Endodermal cell (in vitro differentiated cells): ENCODE measurements at regions not wholly inside any gene's neighbourhood (a gene's known extent, or its start where the extent isn't known, plus 50 kb on each side); places are given as distances from the start of the nearest gene placed in this dataset.

Experiments
- DNase-seq: peaks from one replicate; pipeline ENCODE4 v3.0.0-alpha.2; 2017
- H3K27ac ChIP-seq: 2 replicates; pipeline ENCODE4 v1.5.1; 2013; ENCODE audit warnings: mild to moderate bottlenecking, low read depth, low read length, moderate library complexity
- H3K27me3 ChIP-seq: 2 replicates; pipeline ENCODE4 v1.6.1; 2013; ENCODE audit warnings: mild to moderate bottlenecking, low read length, moderate library complexity; ENCODE audit not compliant: insufficient read depth, control insufficient read depth, poor library complexity, severe bottlenecking
- H3K36me3 ChIP-seq: 2 replicates; pipeline ENCODE4 v1.7.0; 2013; ENCODE audit warnings: mild to moderate bottlenecking, low read length, moderate library complexity; ENCODE audit not compliant: control insufficient read depth, insufficient read depth
- H3K4me1 ChIP-seq: one replicate; pipeline ENCODE4 v1.7.0; 2013; ENCODE audit warnings: low read length; ENCODE audit not compliant: control insufficient read depth, insufficient read depth
- H3K4me3 ChIP-seq: 2 replicates; pipeline ENCODE4 v1.5.1; 2013; ENCODE audit warnings: mild to moderate bottlenecking, low read length, moderate library complexity
- H3K9ac ChIP-seq: 2 replicates; pipeline ENCODE4 v1.6.1; 2013; ENCODE audit warnings: mild to moderate bottlenecking, low read length, moderate library complexity; ENCODE audit not compliant: poor library complexity, severe bottlenecking; ENCODE audit errors: extremely low read depth
- H3K9me3 ChIP-seq: 2 replicates; pipeline ENCODE4 v1.6.1; 2013; ENCODE audit warnings: mild to moderate bottlenecking, low read length, moderate library complexity; ENCODE audit not compliant: control insufficient read depth
- H3K27ac Mint-ChIP-seq: 2 replicates; pipeline ENCODE4 v1.8.0; 2020; ENCODE audit warnings: mixed read lengths
- H3K27me3 Mint-ChIP-seq: 2 replicates; pipeline ENCODE4 v1.8.0; 2021; ENCODE audit warnings: mild to moderate bottlenecking, mixed read lengths; ENCODE audit not compliant: insufficient read depth
- H3K36me3 Mint-ChIP-seq: 2 replicates; pipeline ENCODE4 v1.8.0; 2020; ENCODE audit warnings: low read depth, mixed read lengths
- H3K4me1 Mint-ChIP-seq: 2 replicates; pipeline ENCODE4 v1.8.0; 2020; ENCODE audit warnings: mixed read lengths
- H3K4me3 Mint-ChIP-seq: 2 replicates; pipeline ENCODE4 v1.8.0; 2020; ENCODE audit warnings: mild to moderate bottlenecking, moderate library complexity, mixed read lengths
- H3K9me3 Mint-ChIP-seq: 2 replicates; pipeline ENCODE4 v1.8.0; 2020; ENCODE audit warnings: mild to moderate bottlenecking, mixed read lengths
- CTCF ChIP-seq: fragments of 200-600 bp; sonication (generic); conservative IDR thresholded peaks from 2 replicates; pipeline ENCODE4 v1.5.0; 2021; ENCODE audit warnings: antibody characterized with exemption, mild to moderate bottlenecking
- WGBS, 2 experiments: methylation state at CpG; one replicate each; pipeline versions ENCODE4 v1.1.5 to v1.1.7; 2013; ENCODE audit warnings: missing lambda C conversion rate in 2 of 2, mixed read lengths in 1 of 2; ENCODE audit not compliant: insufficient coverage in 1 of 2, insufficient read length in 1 of 2; 5-methylcytosine and 5-hydroxymethylcytosine counted together

GRCh38 chr3:31277582-31277981 is 255.1 kb upstream of the STT3B start:
- Histone ChIP-seq H3K4me3 (no peak overlapping the region), H3K36me3 (no peaks in the 10 kb centered on the region), H3K9ac (no peak overlapping the region), H3K27ac (no peak overlapping the region), H3K4me1 (peaks cover 10% of the 10 kb centered on the region), H3K27me3 (no peaks in the 10 kb centered on the region), H3K9me3 (no peaks in the 10 kb centered on the region)
- H3K27ac Mint-ChIP-seq: no peak overlapping the region
- H3K4me1 Mint-ChIP-seq: peaks cover 23% of the 10 kb centered on the region
- no peak for DNase-seq
- no peaks in the 10 kb centered on the region for H3K36me3 Mint-ChIP-seq
- H3K4me3 Mint-ChIP-seq: no peak overlapping the region
- 90 to 92% methylated on average over 1 to 2 of the region's 2 CpGs for WGBS, 2 experiments
- TF ChIP-seq CTCF: no peak
- H3K9me3 Mint-ChIP-seq: peaks cover 5% of the 10 kb centered on the region
- H3K27me3 Mint-ChIP-seq: no peaks in the 10 kb centered on the region

GRCh38 chr3:31278532-31278931 is 254.2 kb upstream of the STT3B start:
- Histone ChIP-seq H3K27me3 (no peaks in the 10 kb centered on the region), H3K4me3 (no peak overlapping the region), H3K4me1 (peaks cover 10% of the 10 kb centered on the region), H3K27ac (no peak overlapping the region), H3K9me3 (no peaks in the 10 kb centered on the region), H3K36me3 (no peaks in the 10 kb centered on the region), H3K9ac (no peak overlapping the region)
- Mint-ChIP-seq H3K27me3 (no peaks in the 10 kb centered on the region), H3K4me3 (no peak overlapping the region), H3K36me3 (no peaks in the 10 kb centered on the region), H3K4me1 (peaks cover 23% of the 10 kb centered on the region), H3K9me3 (no peaks in the 10 kb centered on the region), H3K27ac (no peak overlapping the region)
- 87 to 95% methylated on average over 2 to 5 of the region's 5 CpGs for WGBS, 2 experiments
- no peak for TF ChIP-seq CTCF
- no peak for DNase-seq

- Histone ChIP-seq H3K4me1 (peaks cover 5% of the 10 kb centered on the region), H3K36me3 (no peaks in the 10 kb centered on the region), H3K9ac (no peak overlapping the region), H3K4me3 (no peak overlapping the region), H3K9me3 (no peaks in the 10 kb centered on the region), H3K27ac (no peak overlapping the region), H3K27me3 (no peaks in the 10 kb centered on the region)
- peaks cover 28% of the 10 kb centered on the region for H3K4me1 Mint-ChIP-seq
- H3K4me3 Mint-ChIP-seq: no peak overlapping the region
- peaks cover 2% of the 10 kb centered on the region for H3K27me3 Mint-ChIP-seq
- 57 to 84% methylated on average over 1 of the region's 1 CpG for WGBS, 2 experiments
- H3K27ac Mint-ChIP-seq: no peak overlapping the region
- H3K9me3 Mint-ChIP-seq: no peaks in the 10 kb centered on the region
- no peak for DNase-seq
- TF ChIP-seq CTCF: no peak
- no peaks in the 10 kb centered on the region for H3K36me3 Mint-ChIP-seq
Measured at GRCh38 chr3:31284776-31285175, 247.9 kb upstream of the STT3B start.
